ENCODE measurements at regions not wholly inside any gene's neighbourhood (a gene's known extent, or its start where the extent isn't known, plus 50 kb on each side); places are given as distances from the start of the nearest gene placed in this dataset.

DNA sequence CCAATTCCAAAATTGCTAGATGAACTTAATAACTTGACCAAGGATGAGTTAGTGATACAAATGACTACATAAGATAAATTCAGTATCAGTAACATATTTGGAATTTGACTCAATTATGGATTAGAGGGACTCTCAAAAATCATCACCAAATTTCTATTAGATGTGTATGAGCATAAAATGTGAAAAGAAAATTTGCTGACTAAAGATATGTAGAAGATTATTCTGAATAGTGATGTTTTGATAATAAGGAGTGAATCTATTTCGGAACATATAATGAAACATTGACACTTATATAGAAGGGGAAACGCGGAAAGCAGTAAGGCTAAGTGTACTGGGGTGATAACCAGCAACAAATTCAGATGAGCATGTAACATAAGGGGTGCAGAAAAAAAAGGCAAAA, 177.3 kb downstream of the DERA start:
- no peak overlapping the region for H3K4ac ChIP-seq (ENCODE audit: low read depth, low read length)
- no peaks in the 10 kb centered on the region for H3K36me3 ChIP-seq (ENCODE audit: control insufficient read depth, insufficient read depth, low read length)
- no peak overlapping the region for H3K56ac ChIP-seq (ENCODE audit: low read length)
- H3K18ac ChIP-seq (ENCODE audit: low read length), result no peak overlapping the region
- H3K27me3 ChIP-seq (ENCODE audit: insufficient read depth, low read length, poor library complexity), result no peaks in the 10 kb centered on the region
- no peak overlapping the region for H4K5ac ChIP-seq (ENCODE audit: low read length)
- no peak overlapping the region for H4K8ac ChIP-seq (ENCODE audit: low read depth, low read length)
- no peak overlapping the region for H2BK120ac ChIP-seq (ENCODE audit: low read depth, low read length)
- no peak overlapping the region for H3K9ac ChIP-seq (ENCODE audit: low read length)
- no peak for DNase-seq
- H2AK5ac ChIP-seq (ENCODE audit: low read length), result no peak overlapping the region
- no peak overlapping the region for H3K4me2 ChIP-seq (ENCODE audit: low read length)
- H2BK5ac ChIP-seq (ENCODE audit: low read length), result no peak overlapping the region
- H2BK15ac ChIP-seq (replicated peaks; ENCODE audit: low read depth), result no peak overlapping the region
- no peak overlapping the region for H3K27ac ChIP-seq (ENCODE audit: low read depth, low read length)
- no peak overlapping the region for H3K4me3 ChIP-seq (ENCODE audit: low read length)
- whole genome bisulfite sequencing (ENCODE audit: extremely low coverage, insufficient coverage, low lambda C conversion rate), result 100% methylated on average over 1 of the region's 3 CpGs
- no peaks in the 10 kb centered on the region for H3K4me1 ChIP-seq (ENCODE audit: control insufficient read depth, low read depth, low read length)
- no peaks in the 10 kb centered on the region for H3K79me1 ChIP-seq (ENCODE audit: low read length)
- H3K79me2 ChIP-seq (ENCODE audit: control insufficient read depth, insufficient read depth, low read length), result no peaks in the 10 kb centered on the region
- H3K23ac ChIP-seq (ENCODE audit: low read length), result no peak overlapping the region

Data from mesendoderm (in vitro differentiated cells).